Gastroesophageal sphincter (tissue), 4 donors: ENCODE measurements at regions not wholly inside any gene's neighbourhood (a gene's known extent, or its start where the extent isn't known, plus 50 kb on each side); places are given as distances from the start of the nearest gene placed in this dataset.

Experiments used
- ATAC-seq: fragments of 150-250 bp; one replicate; pipeline ENCODE4 v1.9.1; 2016; ENCODE audit warnings: mild to moderate bottlenecking, moderate library complexity
- H3K27ac ChIP-seq, 4 donors: fragments of 200-600 bp; sonication (generic) in 3 of 4; 1 replicate in 3 of 4; 2 replicates in 1 of 4; pipeline ENCODE4 v1.5.1; 2016 to 2019
- H3K27me3 ChIP-seq: fragments of 200-600 bp; sonication (generic); one replicate; pipeline ENCODE4 v1.5.1; 2019
- H3K36me3 ChIP-seq, 2 donors: fragments of 200-600 bp; sonication (generic); one replicate each; pipeline ENCODE4 v1.5.1; 2019; ENCODE audit warnings: control low read depth in 1 of 2
- H3K4me1 ChIP-seq, 3 donors: fragments of 200-600 bp; sonication (generic); 1 replicate in 2 of 3; 2 replicates in 1 of 3; pipeline ENCODE4 v1.5.1; 2016 to 2019; ENCODE audit warnings: control low read depth in 2 of 3
- H3K4me3 ChIP-seq, 2 donors: fragments of 200-600 bp; sonication (generic); one replicate each; pipeline ENCODE4 v1.5.1; 2019; ENCODE audit warnings: mild to moderate bottlenecking in 1 of 2, moderate library complexity in 1 of 2
- H3K9me3 ChIP-seq, 3 donors: fragments of 200-600 bp; sonication (generic); one replicate each; pipeline ENCODE4 v1.5.1; 2017 to 2019; ENCODE audit warnings: control low read depth in 2 of 3
- EP300 ChIP-seq: sonication (generic); formaldehyde crosslinking; IDR thresholded peaks from one replicate; pipeline ENCODE4 v1.6.1; 2017; ENCODE audit warnings: antibody characterized with exemption, mild to moderate bottlenecking
- POLR2A ChIP-seq, 2 donors: fragments of 450-650 bp; IDR thresholded peaks; one replicate each; pipeline ENCODE4 v1.6.1; 2017; ENCODE audit warnings: antibody characterized with exemption in 2 of 2, mild to moderate bottlenecking in 2 of 2, moderate library complexity in 1 of 2
- POLR2AphosphoS5 ChIP-seq: sonication (generic); formaldehyde crosslinking; IDR thresholded peaks from one replicate; pipeline ENCODE4 v1.6.1; 2017; ENCODE audit warnings: antibody characterized with exemption
- WGBS, 2 donors: methylation state at CpG; one replicate each; pipeline ENCODE4 v1.1.5; 2018; ENCODE audit warnings: low coverage in 1 of 2; 5-methylcytosine and 5-hydroxymethylcytosine counted together
- TF ChIP-seq, protein P1 (sequence below), 4 experiments: fragments of 200-600 bp in 2 of 4; fragments of 450-650 bp in 2 of 4; sonication (generic) in 1 of 4; IDR thresholded peaks; one replicate each; pipeline ENCODE4 v1.5.1; 2017 to 2019; ENCODE audit warnings: antibody characterized with exemption in 4 of 4, mild to moderate bottlenecking in 2 of 4, moderate library complexity in 2 of 4

DNA sequence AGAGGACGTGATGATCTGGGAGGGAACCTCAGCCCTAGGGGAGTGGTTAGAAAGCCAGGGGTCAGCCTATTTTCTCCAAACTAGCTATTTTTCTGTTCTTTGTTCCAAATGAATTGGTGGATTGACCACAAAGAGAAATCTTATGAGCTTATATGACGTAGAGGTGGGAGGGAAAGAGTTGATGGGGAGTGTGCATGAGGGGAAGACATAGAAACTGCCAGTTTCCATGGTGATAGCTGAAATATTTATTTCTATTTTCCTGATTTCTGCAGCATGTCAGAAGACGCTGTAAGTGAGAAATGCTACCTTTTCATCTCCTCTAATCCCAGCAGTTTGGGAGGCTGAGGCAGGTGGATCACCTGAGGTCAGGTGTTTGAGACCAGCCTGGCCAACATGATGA, 51.4 kb upstream of the CISTR start:
- no peak overlapping the region for H3K27ac ChIP-seq
- TF ChIP-seq, protein P1, sequence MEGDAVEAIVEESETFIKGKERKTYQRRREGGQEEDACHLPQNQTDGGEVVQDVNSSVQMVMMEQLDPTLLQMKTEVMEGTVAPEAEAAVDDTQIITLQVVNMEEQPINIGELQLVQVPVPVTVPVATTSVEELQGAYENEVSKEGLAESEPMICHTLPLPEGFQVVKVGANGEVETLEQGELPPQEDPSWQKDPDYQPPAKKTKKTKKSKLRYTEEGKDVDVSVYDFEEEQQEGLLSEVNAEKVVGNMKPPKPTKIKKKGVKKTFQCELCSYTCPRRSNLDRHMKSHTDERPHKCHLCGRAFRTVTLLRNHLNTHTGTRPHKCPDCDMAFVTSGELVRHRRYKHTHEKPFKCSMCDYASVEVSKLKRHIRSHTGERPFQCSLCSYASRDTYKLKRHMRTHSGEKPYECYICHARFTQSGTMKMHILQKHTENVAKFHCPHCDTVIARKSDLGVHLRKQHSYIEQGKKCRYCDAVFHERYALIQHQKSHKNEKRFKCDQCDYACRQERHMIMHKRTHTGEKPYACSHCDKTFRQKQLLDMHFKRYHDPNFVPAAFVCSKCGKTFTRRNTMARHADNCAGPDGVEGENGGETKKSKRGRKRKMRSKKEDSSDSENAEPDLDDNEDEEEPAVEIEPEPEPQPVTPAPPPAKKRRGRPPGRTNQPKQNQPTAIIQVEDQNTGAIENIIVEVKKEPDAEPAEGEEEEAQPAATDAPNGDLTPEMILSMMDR (IDR thresholded peaks at IDR 0.05), result no peak
- TF ChIP-seq EP300, result no peak
- TF ChIP-seq POLR2AphosphoS5, result no peak
- no peak for TF ChIP-seq POLR2A (IDR thresholded peaks at IDR 0.05)
- WGBS, 2 donors, result 37 to 41% methylated on average over 2 to 3 of the region's 3 CpGs

DNA sequence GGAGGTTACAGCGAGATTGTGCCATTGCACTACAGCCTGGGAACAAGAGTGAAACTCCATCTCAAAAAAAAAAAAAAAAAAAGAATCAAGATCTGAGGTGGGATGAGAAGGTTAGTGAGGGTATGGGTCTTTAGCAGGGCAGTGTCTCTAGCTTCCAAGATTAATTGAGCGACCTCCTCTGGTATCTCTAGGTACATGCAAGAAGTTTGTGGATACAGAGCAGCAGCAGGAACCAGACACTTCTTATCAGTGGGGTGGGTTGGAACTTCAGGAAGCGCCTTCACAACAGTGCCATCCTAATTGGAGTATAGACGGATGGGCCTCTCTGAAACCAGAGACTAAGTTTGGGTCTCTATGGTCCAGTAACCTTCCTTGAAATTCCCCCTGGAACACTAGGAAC, 51.9 kb upstream of the CISTR start:
- H3K27me3 ChIP-seq, result peaks cover 70% of the 10 kb centered on the region
- WGBS, 2 donors, result 49% methylated on average over 3 of the region's 4 CpGs; no CpG with 5 or more reads in 1 of the 2 donors
- no peak for ATAC-seq

More for the DNA sequence above, 51.4 kb upstream of the CISTR start:
- ATAC-seq, result no peak
- Histone ChIP-seq H3K36me3 (no peaks in the 10 kb centered on the region), H3K4me3 (no peak overlapping the region), H3K9me3 (no peaks in the 10 kb centered on the region), H3K27me3 (peaks cover 68% of the 10 kb centered on the region), H3K4me1 (no peaks in the 10 kb centered on the region)

DNA sequence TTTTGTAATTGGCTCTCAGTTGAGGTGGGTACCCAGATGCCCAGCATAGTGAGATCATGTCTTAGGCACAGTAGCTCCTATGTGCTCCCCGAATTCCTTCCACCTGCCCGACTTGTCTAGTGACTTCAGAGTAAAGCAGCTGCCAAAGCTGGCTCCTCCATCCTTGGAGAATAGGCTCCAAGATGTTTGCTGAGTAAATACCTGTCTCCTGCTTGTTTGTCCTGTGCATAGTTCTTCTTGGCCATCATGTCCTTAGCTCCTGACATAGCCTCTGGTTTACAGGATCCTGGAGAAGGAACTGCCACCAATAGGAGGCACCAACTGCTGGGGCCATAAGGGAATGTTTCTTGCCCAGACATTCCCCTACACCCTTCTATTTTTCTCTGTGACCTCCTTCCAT, 52.6 kb upstream of the CISTR start:
- no peak for TF ChIP-seq POLR2A (IDR thresholded peaks at IDR 0.05)
- TF ChIP-seq, protein P1 (IDR thresholded peaks at IDR 0.05), result no peak
- no peak for TF ChIP-seq EP300
- no peak for TF ChIP-seq POLR2AphosphoS5
- Histone ChIP-seq H3K4me3 (no peak overlapping the region), H3K9me3 (no peaks in the 10 kb centered on the region), H3K4me1 (no peaks in the 10 kb centered on the region), H3K36me3 (no peaks in the 10 kb centered on the region), H3K27me3 (peaks cover 70% of the 10 kb centered on the region), H3K27ac (no peak overlapping the region)
- WGBS, 2 donors, result 93% methylated on average over 2 of the region's 2 CpGs; no CpG with 5 or more reads in 1 of the 2 donors
- ATAC-seq, result no peak

More for the DNA sequence above, 51.9 kb upstream of the CISTR start:
- TF ChIP-seq POLR2A (IDR thresholded peaks at IDR 0.05) (no peak), EP300 (no peak), POLR2AphosphoS5 (no peak)
- no peaks in the 10 kb centered on the region for H3K36me3 ChIP-seq
- no peak overlapping the region for H3K4me3 ChIP-seq
- H3K4me1 ChIP-seq, result no peaks in the 10 kb centered on the region
- H3K27ac ChIP-seq, result no peak overlapping the region
- H3K9me3 ChIP-seq, result no peaks in the 10 kb centered on the region

DNA sequence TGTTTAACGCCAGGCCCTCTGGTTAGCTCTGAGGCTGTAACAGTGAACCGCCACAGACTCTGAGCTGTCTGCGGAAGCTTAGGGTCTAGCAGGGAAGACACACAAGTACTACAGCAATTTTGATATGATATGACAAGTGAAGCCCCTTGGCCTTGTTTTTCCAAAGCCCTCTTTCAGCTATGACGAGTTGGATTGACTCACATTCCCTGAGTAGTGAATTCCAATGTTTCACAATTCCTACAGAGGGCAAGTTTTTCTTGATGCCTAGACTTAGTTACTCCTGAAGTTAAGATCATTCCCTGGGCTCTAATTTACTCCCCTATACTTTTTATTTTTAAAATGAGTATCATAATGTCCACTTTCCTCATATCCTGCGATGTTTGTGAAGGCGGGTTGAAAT, 53.3 kb upstream of the CISTR start:
- Histone ChIP-seq H3K9me3 (no peaks in the 10 kb centered on the region), H3K27ac (no peak overlapping the region), H3K27me3 (peaks cover 64% of the 10 kb centered on the region), H3K36me3 (no peaks in the 10 kb centered on the region), H3K4me3 (no peak overlapping the region), H3K4me1 (no peaks in the 10 kb centered on the region)
- no peak for ATAC-seq
- WGBS, 2 donors, result 81 to 88% methylated on average over 3 to 6 of the region's 6 CpGs
- no peak for TF ChIP-seq POLR2AphosphoS5
- TF ChIP-seq EP300, result no peak
- TF ChIP-seq POLR2A (IDR thresholded peaks at IDR 0.05), result no peak
- TF ChIP-seq, protein P1 (IDR thresholded peaks at IDR 0.05), result no peak

DNA sequence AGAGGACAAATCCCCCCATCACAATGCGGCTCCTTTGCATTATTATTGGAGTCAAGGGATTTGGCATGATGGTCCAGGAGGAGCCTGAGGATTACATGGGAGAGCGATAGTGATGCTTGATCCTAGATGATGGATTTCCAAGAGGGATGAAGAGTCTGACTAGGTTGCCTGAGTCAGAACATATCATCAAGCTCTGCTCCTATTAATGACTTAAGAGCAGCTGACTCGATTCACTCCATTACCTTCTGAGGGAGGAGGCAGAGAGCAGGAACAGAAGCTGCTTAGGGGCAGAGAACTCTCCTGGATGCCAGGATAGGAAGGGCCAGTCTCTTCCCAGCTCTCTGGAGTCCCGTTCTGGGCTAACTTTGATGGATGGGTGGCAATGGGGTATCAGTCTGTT, 54.0 kb upstream of the CISTR start:
- no peak for TF ChIP-seq POLR2A (IDR thresholded peaks at IDR 0.05)
- TF ChIP-seq, protein P1 (IDR thresholded peaks at IDR 0.05), result no peak
- TF ChIP-seq POLR2AphosphoS5, result no peak
- TF ChIP-seq EP300, result no peak
- no peak overlapping the region for H3K4me3 ChIP-seq
- peaks cover 0 to 1% (median 0%) of the 10 kb centered on the region in 3 donors for H3K9me3 ChIP-seq
- ATAC-seq, result no peak
- 82 to 100% methylated on average over 1 to 4 of the region's 4 CpGs for WGBS, 2 donors
- H3K4me1 ChIP-seq, result no peaks in the 10 kb centered on the region
- no peaks in the 10 kb centered on the region for H3K36me3 ChIP-seq
- H3K27me3 ChIP-seq, result peaks cover 58% of the 10 kb centered on the region
- H3K27ac ChIP-seq, result no peak overlapping the region
